ENCODE measurements at regions not wholly inside any gene's neighbourhood (a gene's known extent, or its start where the extent isn't known, plus 50 kb on each side); places are given as distances from the start of the nearest gene placed in this dataset.

- DNase-seq (peak in 1 of 4 donors; percentile 16), ATAC-seq (no peak)
- intact Hi-C loops (cut with DNase I) = no loop called here
- Histone ChIP-seq H3K27me3 (no peaks in the 10 kb centered on the region), H3K36me3 (replicated peaks in 1 of 2; ENCODE audit: insufficient read depth in 1 of 2, low read depth in 2 of 2) (no peaks in the 10 kb centered on the region), H3K27ac (peak overlapping the region in 1 of 4 donors; percentile 17), H3K4me1 (no peaks in the 10 kb centered on the region), H3K4me3 (no peak overlapping the region), H3K9me3 (peaks cover 0 to 11% (median 0%) of the 10 kb centered on the region in 3 donors)
- TF ChIP-seq, protein P1, sequence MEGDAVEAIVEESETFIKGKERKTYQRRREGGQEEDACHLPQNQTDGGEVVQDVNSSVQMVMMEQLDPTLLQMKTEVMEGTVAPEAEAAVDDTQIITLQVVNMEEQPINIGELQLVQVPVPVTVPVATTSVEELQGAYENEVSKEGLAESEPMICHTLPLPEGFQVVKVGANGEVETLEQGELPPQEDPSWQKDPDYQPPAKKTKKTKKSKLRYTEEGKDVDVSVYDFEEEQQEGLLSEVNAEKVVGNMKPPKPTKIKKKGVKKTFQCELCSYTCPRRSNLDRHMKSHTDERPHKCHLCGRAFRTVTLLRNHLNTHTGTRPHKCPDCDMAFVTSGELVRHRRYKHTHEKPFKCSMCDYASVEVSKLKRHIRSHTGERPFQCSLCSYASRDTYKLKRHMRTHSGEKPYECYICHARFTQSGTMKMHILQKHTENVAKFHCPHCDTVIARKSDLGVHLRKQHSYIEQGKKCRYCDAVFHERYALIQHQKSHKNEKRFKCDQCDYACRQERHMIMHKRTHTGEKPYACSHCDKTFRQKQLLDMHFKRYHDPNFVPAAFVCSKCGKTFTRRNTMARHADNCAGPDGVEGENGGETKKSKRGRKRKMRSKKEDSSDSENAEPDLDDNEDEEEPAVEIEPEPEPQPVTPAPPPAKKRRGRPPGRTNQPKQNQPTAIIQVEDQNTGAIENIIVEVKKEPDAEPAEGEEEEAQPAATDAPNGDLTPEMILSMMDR (IDR thresholded peaks at IDR 0.05) = no peak
- TF ChIP-seq POLR2A (IDR thresholded peaks at IDR 0.05) = no peak
- 53 to 65% methylated on average over 4 of the region's 4 CpGs for WGBS, 2 donors
Measured at GRCh38 chr6:4381381-4381780, 246.0 kb upstream of the ECI2 start.

GRCh38 chr6:4380881-4381281, 245.5 kb upstream of the ECI2 start:
- TF ChIP-seq, protein P1 (IDR thresholded peaks at IDR 0.05) = no peak
- TF ChIP-seq POLR2A (IDR thresholded peaks at IDR 0.05) = no peak
- Histone ChIP-seq H3K4me3 (no peak overlapping the region), H3K27ac (peak overlapping the region in 1 of 4 donors; percentile 17), H3K27me3 (no peaks in the 10 kb centered on the region), H3K4me1 (no peaks in the 10 kb centered on the region), H3K9me3 (peaks cover 0 to 11% (median 0%) of the 10 kb centered on the region in 3 donors), H3K36me3 (replicated peaks in 1 of 2; ENCODE audit: insufficient read depth in 1 of 2, low read depth in 2 of 2) (no peaks in the 10 kb centered on the region)
- no peak for DNase-seq
- ATAC-seq = no peak
- intact Hi-C loops (cut with DNase I) = no loop called here
- 57 to 58% methylated on average over 7 of the region's 7 CpGs for WGBS, 2 donors

DNA sequence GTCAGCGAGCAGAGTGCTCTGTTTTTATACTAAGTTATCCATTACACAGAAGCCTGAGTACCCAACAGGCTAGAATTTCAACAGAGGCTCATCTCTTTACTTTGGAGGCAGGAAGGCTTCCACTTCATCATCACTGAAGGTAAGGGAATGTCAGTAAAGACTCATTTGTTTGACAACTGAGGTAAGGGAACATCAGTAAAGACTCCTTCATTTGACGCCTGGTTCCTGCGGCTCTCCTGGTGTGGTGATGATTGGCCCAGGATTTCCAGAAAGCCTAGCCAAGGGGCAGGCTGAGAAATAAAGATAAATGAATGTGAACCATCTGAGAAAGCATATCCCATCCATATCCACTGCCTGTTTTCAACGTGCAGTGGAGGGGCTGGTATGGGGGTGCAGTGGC, 244.6 kb upstream of the ECI2 start:
- Histone ChIP-seq H3K4me1 (no peaks in the 10 kb centered on the region), H3K4me3 (no peak overlapping the region), H3K36me3 (replicated peaks in 1 of 2; ENCODE audit: insufficient read depth in 1 of 2, low read depth in 2 of 2) (no peaks in the 10 kb centered on the region), H3K27me3 (no peaks in the 10 kb centered on the region), H3K9me3 (peaks cover 0 to 11% (median 0%) of the 10 kb centered on the region in 3 donors), H3K27ac (no peak overlapping the region)
- TF ChIP-seq, protein P1 (IDR thresholded peaks at IDR 0.05) = no peak
- no peak for TF ChIP-seq POLR2A (IDR thresholded peaks at IDR 0.05)
- intact Hi-C loops (cut with DNase I) = no loop called here
- DNase-seq = no peak
- no peak for ATAC-seq
- WGBS, 2 donors = 56% methylated on average over 4 of the region's 4 CpGs

DNA sequence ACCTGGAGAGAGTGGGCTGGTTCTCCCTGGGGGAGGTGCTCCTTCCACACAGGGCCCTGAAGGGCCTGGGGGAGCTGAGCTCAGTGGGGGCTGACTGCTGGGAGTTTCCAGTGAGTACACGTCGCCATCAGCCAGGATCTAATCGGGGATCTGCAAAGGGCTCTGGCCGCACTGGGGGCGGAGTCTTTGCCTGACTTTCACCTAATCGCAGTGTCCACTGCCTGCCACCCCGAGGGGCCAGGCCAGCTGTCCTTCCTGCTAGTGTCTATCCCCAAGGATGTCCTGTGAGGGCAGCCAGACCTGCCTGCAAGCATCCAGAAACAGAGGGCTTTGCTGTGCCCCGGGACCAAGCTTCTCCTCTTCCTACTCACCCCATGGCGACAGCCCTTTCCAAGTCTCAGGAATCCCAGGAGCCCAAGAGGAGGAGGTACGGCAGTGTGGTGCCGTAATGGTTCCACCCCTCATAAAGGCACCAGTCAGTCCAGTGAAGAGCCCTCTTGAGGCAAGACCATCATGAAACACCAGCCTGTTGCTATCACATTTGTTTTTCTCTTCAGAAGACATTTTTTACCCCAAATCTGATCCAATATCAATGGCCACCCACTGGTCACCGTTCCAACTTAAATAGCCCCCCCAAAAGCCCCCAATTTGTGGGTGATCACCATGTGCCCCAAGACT, 243.1 kb upstream of the ECI2 start:
- H3K4me1 ChIP-seq = no peaks in the 10 kb centered on the region
- no peaks in the 10 kb centered on the region for H3K36me3 ChIP-seq (replicated peaks in 1 of 2; ENCODE audit: insufficient read depth in 1 of 2, low read depth in 2 of 2)
- ATAC-seq (no peak), DNase-seq (no peak)
- no peak overlapping the region for H3K4me3 ChIP-seq
- H3K27me3 ChIP-seq = no peaks in the 10 kb centered on the region
- no peak overlapping the region for H3K27ac ChIP-seq
- intact Hi-C loops (cut with DNase I) = no loop called here
- 65 to 73% methylated on average over 9 to 12 of the region's 12 CpGs for WGBS, 2 donors
- TF ChIP-seq, protein P1 (IDR thresholded peaks at IDR 0.05) = no peak
- TF ChIP-seq POLR2A (IDR thresholded peaks at IDR 0.05) = no peak
- H3K9me3 ChIP-seq = no peaks in the 10 kb centered on the region

GRCh38 chr6:4377603-4378002, 242.2 kb upstream of the ECI2 start:
- Histone ChIP-seq H3K27ac (no peak overlapping the region), H3K27me3 (no peaks in the 10 kb centered on the region), H3K4me3 (no peak overlapping the region), H3K36me3 (replicated peaks in 1 of 2; ENCODE audit: insufficient read depth in 1 of 2, low read depth in 2 of 2) (no peaks in the 10 kb centered on the region), H3K9me3 (no peaks in the 10 kb centered on the region), H3K4me1 (no peaks in the 10 kb centered on the region)
- WGBS, 2 donors = 19 to 27% methylated on average over 3 of the region's 3 CpGs
- DNase-seq (no peak), ATAC-seq (no peak)
- TF ChIP-seq, protein P1 (IDR thresholded peaks at IDR 0.05) = no peak
- TF ChIP-seq POLR2A (IDR thresholded peaks at IDR 0.05) = no peak
- intact Hi-C loops (cut with DNase I) = no loop called here

Measured in body of pancreas (tissue), 4 donors.